ENCODE measurements at regions not wholly inside any gene's neighbourhood (a gene's known extent, or its start where the extent isn't known, plus 50 kb on each side); places are given as distances from the start of the nearest gene placed in this dataset.
"Not testable (repeated sequence)": the region's sequence is repeated elsewhere in the genome, so short reads cannot be mapped to it uniquely, and the experiment has no call there.

DNA sequence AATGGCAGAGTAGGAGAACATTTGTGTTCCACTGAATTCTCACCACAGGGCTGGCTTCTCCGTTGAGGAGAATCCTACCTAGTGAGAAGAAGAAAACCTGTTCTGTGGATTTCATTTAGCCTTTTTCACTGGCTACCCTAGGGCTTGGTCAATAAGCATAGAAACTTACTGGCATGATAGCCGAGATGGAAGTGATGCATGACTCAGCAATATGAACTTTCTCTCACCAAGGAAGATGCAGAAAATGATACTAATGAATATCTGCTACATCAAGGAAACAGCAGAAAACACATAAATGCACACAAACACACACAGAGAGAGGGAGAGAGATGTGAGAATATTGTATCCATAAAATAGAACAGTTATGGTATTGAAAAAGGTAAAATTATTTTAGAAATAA is 216.3 kb downstream of the HHIP start:
- ATAC-seq (no peak), DNase-seq (no peak)
- H3K27ac Mint-ChIP-seq = no peak overlapping the region
- H3K36me3 Mint-ChIP-seq = peaks cover 0 to 4% (median 2%) of the 10 kb centered on the region in 3 donors
- no peak overlapping the region for H3K4me3 Mint-ChIP-seq
- no peaks in the 10 kb centered on the region for H3K4me1 Mint-ChIP-seq
- H3K9me3 Mint-ChIP-seq = peaks cover 0 to 26% (median 19%) of the 10 kb centered on the region in 9 donors
- no peaks in the 10 kb centered on the region for H3K27me3 Mint-ChIP-seq
- POLR2A ChIA-PET = no interaction called here

DNA sequence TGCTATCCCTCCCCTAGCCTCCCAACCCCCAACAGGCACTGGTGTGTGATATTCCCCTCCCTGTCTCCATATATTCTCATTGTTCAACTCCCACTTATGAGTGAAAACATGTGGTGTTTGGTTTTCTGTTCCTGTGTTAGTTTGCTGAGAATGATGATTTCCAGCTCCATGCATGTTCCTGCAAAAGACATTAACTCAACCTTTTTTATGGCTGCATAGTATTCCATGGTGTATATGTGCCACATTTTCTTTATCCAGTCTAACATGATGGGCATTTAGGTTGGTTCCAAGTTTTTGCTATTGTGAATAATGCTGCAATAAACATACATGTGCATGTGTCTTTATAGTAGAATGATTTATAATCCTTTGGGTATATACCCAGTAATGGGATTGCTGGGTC is 218.9 kb downstream of the HHIP start:
- H3K4me1 Mint-ChIP-seq, POLR2A ChIA-PET, H3K4me3 Mint-ChIP-seq, ATAC-seq, H3K27me3 Mint-ChIP-seq, H3K36me3 Mint-ChIP-seq, DNase-seq, H3K27ac Mint-ChIP-seq: not testable (repeated sequence)
- peaks cover 0 to 31% (median 17%) of the 10 kb centered on the region in 9 donors for H3K9me3 Mint-ChIP-seq

DNA sequence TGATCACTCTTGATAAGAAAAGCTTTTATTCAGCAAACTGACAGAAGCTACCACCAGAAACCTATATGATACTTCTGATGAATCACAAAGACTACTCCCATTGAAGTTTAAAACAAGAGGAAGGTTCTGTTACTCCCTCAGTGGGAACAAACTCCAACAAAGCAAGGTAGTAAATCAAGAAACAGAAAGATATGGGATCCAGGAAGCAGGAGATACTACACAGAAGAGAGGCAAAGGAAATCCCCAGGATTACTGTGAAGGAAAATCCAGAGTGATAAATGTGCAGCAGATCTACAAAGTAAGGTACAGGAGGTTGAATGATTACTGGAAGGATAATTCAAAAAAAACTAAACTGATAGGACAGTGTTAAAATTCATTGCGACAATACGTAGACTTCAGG is 222.4 kb downstream of the HHIP start:
- ATAC-seq (no peak), DNase-seq (no peak)
- Mint-ChIP-seq H3K27me3 (peaks cover 0 to 9% (median 2%) of the 10 kb centered on the region in 5 donors), H3K36me3 (peaks cover 2 to 6% (median 2%) of the 10 kb centered on the region in 3 donors), H3K4me1 (no peaks in the 10 kb centered on the region), H3K9me3 (peaks cover 0 to 28% (median 17%) of the 10 kb centered on the region in 9 donors), H3K27ac (no peak overlapping the region), H3K4me3 (no peak overlapping the region)
- POLR2A ChIA-PET = no interaction called here

DNA sequence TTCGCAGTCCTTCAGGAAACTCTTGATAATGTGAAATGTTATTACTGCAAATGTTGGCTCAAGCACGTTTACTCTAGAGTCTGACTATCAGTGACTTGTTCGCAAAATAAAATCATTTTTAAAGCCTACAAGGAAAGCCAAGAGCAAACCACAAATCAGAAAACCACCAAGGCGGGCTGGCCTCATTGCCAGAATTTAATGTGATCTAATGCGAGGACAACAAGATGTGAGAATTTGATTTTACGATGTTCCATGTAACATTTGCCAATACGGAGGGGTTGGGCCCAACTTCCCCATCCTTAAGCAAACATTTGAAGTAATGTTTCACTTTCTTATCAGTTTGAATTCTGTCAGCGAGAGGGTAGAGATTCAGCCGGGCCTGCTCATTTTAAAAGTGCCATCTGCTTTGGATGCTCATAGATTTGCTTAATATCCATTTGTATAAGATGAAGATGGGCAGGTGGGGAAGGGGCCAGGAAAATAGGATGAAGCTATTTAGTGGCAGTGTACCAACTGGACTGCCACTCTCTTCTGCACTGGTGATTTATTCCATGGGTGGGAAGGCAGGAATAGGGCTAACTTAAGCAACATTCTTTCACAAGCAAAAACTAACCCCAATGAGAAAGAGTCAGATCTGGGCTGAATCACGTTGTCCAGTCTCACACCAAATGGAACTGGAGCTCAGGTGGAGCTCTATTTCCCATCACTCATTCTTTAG is 225.3 kb downstream of the ANAPC10 start:
- DNase-seq = no peak
- ATAC-seq = no peak
- no peak overlapping the region for H3K27ac Mint-ChIP-seq
- H3K36me3 Mint-ChIP-seq = peaks cover 0 to 2% (median 0%) of the 10 kb centered on the region in 3 donors
- POLR2A ChIA-PET = no interaction called here
- no peak overlapping the region for H3K4me3 Mint-ChIP-seq
- H3K27me3 Mint-ChIP-seq = peaks cover 0 to 9% (median 2%) of the 10 kb centered on the region in 5 donors
- H3K4me1 Mint-ChIP-seq = no peaks in the 10 kb centered on the region
- peaks cover 0 to 12% (median 2%) of the 10 kb centered on the region in 9 donors for H3K9me3 Mint-ChIP-seq

DNA sequence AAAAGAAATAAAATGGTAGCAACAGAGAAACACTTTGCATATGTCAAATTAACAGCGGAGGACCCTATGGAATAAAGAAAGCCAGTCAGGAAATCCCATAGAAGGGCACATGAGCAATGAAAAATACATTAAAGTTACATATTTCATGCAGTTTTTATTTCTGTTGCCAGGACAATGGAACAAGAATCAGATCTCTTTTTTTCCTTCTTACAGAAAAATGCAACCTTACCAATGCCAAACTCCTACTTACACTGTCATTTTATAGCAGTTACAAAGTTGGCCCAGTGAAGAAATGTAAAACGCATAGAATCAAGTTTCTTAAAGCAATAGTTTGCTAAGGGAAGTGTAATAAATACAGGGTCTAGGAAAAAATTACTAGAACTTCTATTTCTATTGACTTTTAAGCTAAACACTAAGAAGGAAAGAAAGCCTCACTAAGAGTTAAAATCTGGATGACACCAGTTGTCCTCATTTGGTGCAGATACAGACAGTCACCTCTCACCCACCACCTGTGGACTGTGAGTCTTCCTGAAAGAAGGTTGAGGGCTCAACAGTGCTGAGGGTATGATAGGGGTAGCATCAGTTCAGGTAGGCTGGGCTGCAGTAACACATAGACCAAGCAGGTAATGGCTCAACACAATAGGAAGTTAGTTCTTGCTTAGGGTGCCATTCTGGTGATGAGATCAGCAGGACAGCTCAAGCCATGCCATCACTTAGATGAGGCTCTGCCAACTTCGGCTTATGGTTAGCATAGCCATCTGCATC is 224.6 kb downstream of the ANAPC10 start:
- Mint-ChIP-seq H3K9me3 (peaks cover 0 to 9% (median 0%) of the 10 kb centered on the region in 9 donors), H3K4me1 (no peaks in the 10 kb centered on the region), H3K27me3 (peaks cover 0 to 9% (median 1%) of the 10 kb centered on the region in 5 donors), H3K36me3 (peaks cover 0 to under 1% (median 0%) of the 10 kb centered on the region in 3 donors), H3K4me3 (no peak overlapping the region), H3K27ac (no peak overlapping the region)
- POLR2A ChIA-PET = interaction anchor here (0.6 kb wide), 1 partner anchor 10 kb away, joined by 4 read pairs; no protein-coding TSS in a partner anchor
- ATAC-seq (no peak), DNase-seq (no peak)

DNA sequence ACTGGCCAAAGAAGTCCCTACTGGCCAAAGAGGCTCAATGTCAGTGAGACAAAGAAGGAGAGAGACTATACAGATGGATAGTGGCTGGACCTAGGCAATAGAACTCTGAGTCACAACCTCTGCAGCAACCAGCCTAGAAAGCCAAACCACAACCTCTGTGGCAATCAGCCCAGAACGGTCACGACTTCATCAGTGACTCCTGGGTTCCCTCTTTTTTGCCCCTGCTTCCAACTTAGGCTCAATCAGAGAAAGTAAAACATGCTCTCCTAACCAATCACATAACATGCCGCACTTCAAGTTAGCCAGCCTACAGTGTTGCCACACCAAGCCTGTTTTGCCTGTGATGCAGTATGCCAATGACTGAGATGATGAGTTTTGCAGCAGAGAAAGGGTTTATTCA is 203.4 kb downstream of the ANAPC10 start:
- peaks cover 0 to 13% (median 2%) of the 10 kb centered on the region in 9 donors for H3K9me3 Mint-ChIP-seq
- H3K27ac Mint-ChIP-seq = no peak overlapping the region
- no peaks in the 10 kb centered on the region for H3K4me1 Mint-ChIP-seq
- peaks cover 0 to 2% (median 0%) of the 10 kb centered on the region in 3 donors for H3K36me3 Mint-ChIP-seq
- POLR2A ChIA-PET = no interaction called here
- ATAC-seq = no peak
- DNase-seq = no peak
- H3K4me3 Mint-ChIP-seq = no peak overlapping the region
- peaks cover 0 to 6% (median 0%) of the 10 kb centered on the region in 5 donors for H3K27me3 Mint-ChIP-seq

DNA sequence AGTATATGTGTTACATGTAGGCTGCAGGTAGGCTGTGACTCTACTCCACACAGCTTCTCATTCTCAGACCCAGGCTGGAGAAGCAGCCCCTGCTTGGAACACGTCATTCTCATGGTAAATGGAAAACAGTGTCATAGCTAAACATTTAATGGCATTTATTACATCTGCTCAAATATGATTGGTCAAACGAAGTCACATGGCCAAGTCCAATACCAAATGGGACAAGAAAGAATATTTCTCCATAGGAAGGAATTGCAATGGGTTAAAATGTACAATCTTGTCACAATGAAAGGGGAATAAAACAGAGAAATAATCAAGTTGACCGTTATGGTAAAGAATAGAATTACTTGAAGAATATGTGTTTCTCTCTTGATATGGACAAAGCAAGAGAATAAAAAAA is 198.6 kb downstream of the ANAPC10 start:
- Mint-ChIP-seq H3K9me3 (peaks cover 0 to 16% (median 2%) of the 10 kb centered on the region in 9 donors), H3K4me1 (no peaks in the 10 kb centered on the region), H3K4me3 (no peak overlapping the region), H3K27me3 (peaks cover 0 to 6% (median 0%) of the 10 kb centered on the region in 5 donors), H3K27ac (no peak overlapping the region), H3K36me3 (peaks cover 0 to 2% (median 0%) of the 10 kb centered on the region in 3 donors)
- no peak for DNase-seq
- no peak for ATAC-seq
- POLR2A ChIA-PET = no interaction called here

DNA sequence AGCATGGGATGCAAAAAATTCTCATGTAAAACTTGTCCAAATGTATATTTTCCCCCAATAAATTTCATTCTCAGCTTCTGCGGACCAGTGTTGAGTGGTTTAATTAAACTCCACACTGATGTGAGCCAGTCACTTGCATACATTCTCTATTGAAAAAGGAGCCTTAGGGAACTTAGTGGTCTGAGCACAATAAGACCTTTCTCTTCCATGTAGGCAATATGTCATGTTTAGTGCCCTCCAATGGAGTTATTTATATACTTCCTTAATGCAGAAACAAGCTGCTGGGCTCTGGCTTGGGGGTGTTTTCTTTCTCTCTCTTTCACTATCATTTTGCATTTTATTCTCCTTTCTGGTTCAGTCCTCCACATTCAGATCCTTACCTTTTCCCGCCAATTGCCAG is 196.9 kb downstream of the ANAPC10 start:
- Mint-ChIP-seq H3K36me3 (no peaks in the 10 kb centered on the region), H3K27ac (no peak overlapping the region), H3K4me1 (no peaks in the 10 kb centered on the region), H3K4me3 (no peak overlapping the region), H3K27me3 (peaks cover 0 to 1% (median 0%) of the 10 kb centered on the region in 5 donors), H3K9me3 (peaks cover 0 to 8% (median 0%) of the 10 kb centered on the region in 9 donors)
- ATAC-seq = no peak
- DNase-seq = no peak
- POLR2A ChIA-PET = no interaction called here

DNA sequence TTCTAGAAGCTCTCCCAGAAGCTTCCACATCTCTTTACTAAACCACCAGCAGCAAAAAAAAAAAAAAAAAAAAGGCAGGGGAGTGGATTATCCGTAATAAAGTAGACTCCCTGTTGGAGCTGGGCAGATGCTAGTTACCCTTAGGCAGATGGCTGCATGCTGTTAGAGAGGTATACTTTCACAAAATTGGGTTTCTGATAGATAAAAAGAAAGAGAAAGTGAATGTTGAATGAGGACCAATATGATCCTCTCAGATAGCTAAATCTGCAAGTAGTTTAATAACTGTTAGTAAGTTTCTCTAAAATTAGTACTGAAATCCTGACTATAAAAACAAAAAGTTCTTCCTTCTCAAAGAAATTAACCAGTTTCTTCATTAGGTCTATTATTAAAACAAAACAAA is 195.4 kb downstream of the ANAPC10 start:
- DNase-seq (no peak), ATAC-seq (no peak)
- Mint-ChIP-seq H3K9me3 (peaks cover 0 to 8% (median 0%) of the 10 kb centered on the region in 9 donors), H3K27ac (no peak overlapping the region), H3K36me3 (no peaks in the 10 kb centered on the region), H3K4me1 (no peaks in the 10 kb centered on the region), H3K4me3 (no peak overlapping the region), H3K27me3 (peaks cover 0 to 4% (median 0%) of the 10 kb centered on the region in 5 donors)
- POLR2A ChIA-PET = no interaction called here

DNA sequence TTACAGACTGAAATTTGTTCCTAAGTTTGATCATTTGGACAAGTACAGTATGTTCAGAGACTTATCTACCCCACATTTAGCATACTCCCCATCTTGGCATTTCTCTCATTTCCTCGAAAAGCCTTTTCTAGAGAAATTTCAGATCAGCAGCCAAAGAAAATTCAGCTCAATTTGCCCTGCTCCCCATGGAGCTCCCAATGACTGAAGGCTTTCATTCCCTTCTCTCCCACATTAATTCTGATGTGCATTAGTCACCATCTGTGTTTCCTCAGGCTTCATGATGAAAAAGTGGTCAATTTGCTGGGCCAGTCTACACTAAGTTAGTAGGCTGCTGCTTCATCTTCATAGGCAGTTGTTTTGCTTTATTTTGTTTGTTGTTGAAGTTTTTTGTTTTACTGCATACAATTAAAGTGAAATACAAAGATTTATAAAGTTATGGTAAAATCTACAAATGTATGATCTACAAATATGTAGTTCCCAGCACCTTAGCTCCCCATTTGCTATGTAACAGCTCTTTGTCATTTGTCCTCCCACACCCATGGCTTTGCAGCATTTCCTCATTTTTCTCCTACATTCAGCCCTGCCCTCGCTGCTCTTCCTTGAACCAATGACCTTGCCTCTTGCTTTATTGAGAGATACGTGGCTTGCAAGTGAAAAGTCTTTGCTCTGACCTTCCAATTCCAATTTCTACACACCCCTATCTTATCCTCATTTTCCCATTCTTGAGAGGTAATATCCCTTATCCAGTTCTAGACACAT is 193.9 kb downstream of the ANAPC10 start:
- H3K27ac Mint-ChIP-seq = no peak overlapping the region
- POLR2A ChIA-PET = no interaction called here
- ATAC-seq = no peak
- H3K9me3 Mint-ChIP-seq = peaks cover 0 to 3% (median 0%) of the 10 kb centered on the region in 9 donors
- H3K36me3 Mint-ChIP-seq = no peaks in the 10 kb centered on the region
- H3K27me3 Mint-ChIP-seq = peaks cover 0 to 4% (median 0%) of the 10 kb centered on the region in 5 donors
- no peaks in the 10 kb centered on the region for H3K4me1 Mint-ChIP-seq
- no peak for DNase-seq
- no peak overlapping the region for H3K4me3 Mint-ChIP-seq

DNA sequence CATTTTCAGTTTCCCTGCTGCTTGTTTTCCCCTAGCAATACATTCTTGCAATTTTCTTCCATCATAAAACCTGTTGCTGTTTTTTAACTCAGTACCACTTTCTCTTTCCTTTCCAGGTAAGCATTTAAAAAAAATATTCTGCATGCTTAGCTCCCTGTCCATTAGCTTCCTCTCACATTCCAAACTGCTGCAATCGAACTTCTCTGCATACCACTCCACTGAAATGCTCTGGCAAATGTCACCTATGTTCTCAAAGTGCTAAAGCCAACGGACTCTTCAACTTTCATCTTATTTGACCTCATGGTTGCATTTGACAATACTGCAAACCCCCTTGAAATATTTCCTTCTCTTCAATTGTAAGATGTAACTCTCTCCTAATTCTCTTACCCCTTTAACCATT is 192.7 kb downstream of the ANAPC10 start:
- ATAC-seq = no peak
- H3K36me3 Mint-ChIP-seq = no peaks in the 10 kb centered on the region
- peaks cover 0 to 3% (median 0%) of the 10 kb centered on the region in 9 donors for H3K9me3 Mint-ChIP-seq
- no peaks in the 10 kb centered on the region for H3K4me1 Mint-ChIP-seq
- no peak overlapping the region for H3K27ac Mint-ChIP-seq
- POLR2A ChIA-PET = no interaction called here
- no peak overlapping the region for H3K4me3 Mint-ChIP-seq
- DNase-seq = no peak
- H3K27me3 Mint-ChIP-seq = peaks cover 0 to 4% (median 0%) of the 10 kb centered on the region in 5 donors

DNA sequence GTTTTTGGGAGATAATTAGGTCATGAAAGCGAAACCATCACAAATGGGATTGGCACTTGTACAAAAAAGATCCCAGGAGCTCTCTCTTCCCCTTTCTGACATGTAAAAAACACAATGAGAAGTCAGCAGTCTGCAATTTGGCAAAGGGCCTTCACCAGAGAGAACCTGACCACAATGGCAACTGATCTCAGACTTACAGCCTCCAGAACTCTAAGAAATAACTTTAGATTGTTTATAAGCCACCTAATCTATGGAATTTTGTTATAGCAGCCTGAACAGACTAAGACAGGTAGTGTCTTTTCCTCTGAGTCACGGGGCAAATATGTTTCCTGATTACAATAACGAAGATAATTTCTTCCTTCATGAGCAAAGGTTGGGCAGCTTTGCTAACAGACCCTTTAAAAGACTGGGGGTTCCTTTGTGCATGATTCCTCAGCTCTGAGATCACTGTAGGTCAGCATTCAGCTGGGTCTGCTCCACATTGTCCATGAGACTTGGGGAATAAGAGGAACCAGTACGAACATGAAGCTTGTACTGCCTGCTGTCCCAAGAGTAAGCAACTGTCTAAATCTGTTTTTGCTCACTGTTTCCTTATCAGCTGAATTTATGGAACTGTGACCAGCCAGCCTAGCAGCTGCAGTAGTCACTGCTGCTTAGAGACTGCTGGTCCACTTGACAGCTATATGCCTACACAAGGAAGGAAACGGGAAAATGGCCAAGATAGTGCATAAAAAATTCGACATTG is 191.6 kb downstream of the ANAPC10 start:
- Mint-ChIP-seq H3K27ac (no peak overlapping the region), H3K9me3 (peaks cover 0 to 2% (median 0%) of the 10 kb centered on the region in 9 donors), H3K4me3 (no peak overlapping the region), H3K4me1 (no peaks in the 10 kb centered on the region), H3K36me3 (no peaks in the 10 kb centered on the region), H3K27me3 (peaks cover 0 to 4% (median 0%) of the 10 kb centered on the region in 5 donors)
- POLR2A ChIA-PET = no interaction called here
- ATAC-seq = no peak
- DNase-seq = no peak

Data from naive thymus-derived CD8-positive, alpha-beta T cell (primary cell).